Loucy (cell line): ENCODE measurements at regions not wholly inside any gene's neighbourhood (a gene's known extent, or its start where the extent isn't known, plus 50 kb on each side); places are given as distances from the start of the nearest gene placed in this dataset.
A peak's percentile ranks its signal among the peaks of the same experiment; 100 is the strongest.

Source experiments
- H2AFZ ChIP-seq: fragments of 200-600 bp; sonication (generic); 2 replicates; pipeline ENCODE4 v1.6.0; 2016; ENCODE audit warnings: antibody characterized with exemption, mild to moderate bottlenecking, low read length, moderate library complexity
- H3F3A ChIP-seq: fragments of 200-600 bp; 2 replicates; pipeline ENCODE4 v1.6.0; 2016; ENCODE audit warnings: antibody characterized with exemption, low read depth, mild to moderate bottlenecking
- H3K27me3 ChIP-seq: fragments of 200-600 bp; sonication (generic); 2 replicates; pipeline ENCODE4 v1.6.1; 2014; ENCODE audit warnings: low read length, mild to moderate bottlenecking; ENCODE audit not compliant: insufficient read depth, poor library complexity, severe bottlenecking
- H3K36me3 ChIP-seq: fragments of 200-600 bp; sonication (generic); 2 replicates; pipeline ENCODE4 v1.6.1; 2016; ENCODE audit warnings: low read length; ENCODE audit not compliant: insufficient read depth
- H3K4me1 ChIP-seq: fragments of 200-600 bp; sonication (generic); 2 replicates; pipeline ENCODE4 v1.5.1; 2014; ENCODE audit warnings: low read length, mild to moderate bottlenecking; ENCODE audit not compliant: insufficient read depth, poor library complexity, severe bottlenecking
- H3K4me2 ChIP-seq: fragments of 200-600 bp; sonication (generic); 2 replicates; pipeline ENCODE4 v1.6.0; 2014; ENCODE audit warnings: antibody characterized with exemption, low read length, low read depth, mild to moderate bottlenecking; ENCODE audit not compliant: poor library complexity, severe bottlenecking
- H3K4me3 ChIP-seq: fragments of 200-600 bp; sonication (generic); 2 replicates; pipeline ENCODE4 v1.5.1; 2014; ENCODE audit warnings: low read length, mild to moderate bottlenecking, mixed read lengths; ENCODE audit not compliant: poor library complexity, severe bottlenecking
- H3K79me2 ChIP-seq: fragments of 200-600 bp; sonication (generic); 2 replicates; pipeline ENCODE4 v1.6.1; 2014; ENCODE audit warnings: low read length; ENCODE audit not compliant: insufficient read depth
- H3K9ac ChIP-seq: fragments of 200-600 bp; sonication (generic); 2 replicates; pipeline ENCODE4 v1.6.0; 2014; ENCODE audit warnings: mild to moderate bottlenecking, low read depth, low read length, moderate library complexity; ENCODE audit not compliant: poor library complexity, severe bottlenecking
- H3K9me2 ChIP-seq: fragments of 200-600 bp; sonication (generic); replicated peaks from 2 replicates; pipeline ENCODE4 v1.6.1; 2016; ENCODE audit warnings: low read depth, low read length, mixed read lengths
- H3K9me3 ChIP-seq: fragments of 200-600 bp; sonication (generic); 2 replicates; pipeline ENCODE4 v1.6.1; 2014; ENCODE audit warnings: mild to moderate bottlenecking, antibody characterized with exemption, low read length, low read depth; ENCODE audit not compliant: insufficient read depth
- H4K20me1 ChIP-seq: fragments of 200-600 bp; sonication (generic); 2 replicates; pipeline ENCODE4 v1.6.0; 2014; ENCODE audit warnings: antibody characterized with exemption, low read length, mild to moderate bottlenecking; ENCODE audit not compliant: insufficient read depth, poor library complexity, severe bottlenecking
- CTCF ChIP-seq: fragments of 200-600 bp; sonication (generic); conservative IDR thresholded peaks from 2 replicates; pipeline ENCODE4 v1.5.1; 2014; ENCODE audit warnings: mild to moderate bottlenecking, antibody characterized with exemption, low read length
- EZH2phosphoT487 ChIP-seq: fragments of 200-600 bp; IDR thresholded peaks from 2 replicates; pipeline ENCODE4 v1.6.1; 2018; ENCODE audit warnings: antibody characterized with exemption, mild to moderate bottlenecking, moderate library complexity, borderline replicate concordance

GRCh38 chr1:220347654-220348175, 75.5 kb upstream of the RAB3GAP2 start:
- Histone ChIP-seq H4K20me1 (no peaks in the 10 kb centered on the region), H3K36me3 (no peaks in the 10 kb centered on the region), H2AFZ (no peak overlapping the region), H3K4me1 (peaks cover 5% of the 10 kb centered on the region), H3K27me3 (no peaks in the 10 kb centered on the region), H3K4me3 (no peak overlapping the region), H3K9me2 (no peaks in the 10 kb centered on the region), H3K4me2 (peak overlapping the region; percentile 11), H3K9ac (no peak overlapping the region), H3K79me2 (no peaks in the 10 kb centered on the region), H3K9me3 (no peaks in the 10 kb centered on the region), H3F3A (no peaks in the 10 kb centered on the region)
- no peak for TF ChIP-seq EZH2phosphoT487
- TF ChIP-seq CTCF = no peak

GRCh38 chr1:220344745-220345144, 72.5 kb upstream of the RAB3GAP2 start:
- Histone ChIP-seq H3K4me3 (no peak overlapping the region), H3K9me2 (no peaks in the 10 kb centered on the region), H4K20me1 (no peaks in the 10 kb centered on the region), H3F3A (no peaks in the 10 kb centered on the region), H2AFZ (no peak overlapping the region), H3K27me3 (no peaks in the 10 kb centered on the region), H3K36me3 (no peaks in the 10 kb centered on the region), H3K4me1 (peaks cover 5% of the 10 kb centered on the region), H3K9me3 (no peaks in the 10 kb centered on the region), H3K9ac (no peak overlapping the region), H3K79me2 (no peaks in the 10 kb centered on the region), H3K4me2 (no peak overlapping the region)
- TF ChIP-seq CTCF (no peak), EZH2phosphoT487 (no peak)

GRCh38 chr1:220342853-220343252, 70.6 kb upstream of the RAB3GAP2 start:
- H3K9ac ChIP-seq = no peak overlapping the region
- no peaks in the 10 kb centered on the region for H3K4me1 ChIP-seq

More at GRCh38 chr1:220342853-220343252, 70.6 kb upstream of the RAB3GAP2 start:
- no peaks in the 10 kb centered on the region for H3K79me2 ChIP-seq
- TF ChIP-seq EZH2phosphoT487 (no peak), CTCF (no peak)
- H3K27me3 ChIP-seq = no peaks in the 10 kb centered on the region
- H3K9me3 ChIP-seq = no peaks in the 10 kb centered on the region
- no peaks in the 10 kb centered on the region for H3F3A ChIP-seq
- no peaks in the 10 kb centered on the region for H3K36me3 ChIP-seq
- no peak overlapping the region for H2AFZ ChIP-seq
- H3K4me3 ChIP-seq = no peak overlapping the region
- no peaks in the 10 kb centered on the region for H3K9me2 ChIP-seq
- no peak overlapping the region for H3K4me2 ChIP-seq
- H4K20me1 ChIP-seq = no peaks in the 10 kb centered on the region
